SH-SY5Y (cell line): ENCODE measurements at regions not wholly inside any gene's neighbourhood (a gene's known extent, or its start where the extent isn't known, plus 50 kb on each side); places are given as distances from the start of the nearest gene placed in this dataset.

Experiments used
- GATA2 ChIP-seq: IDR thresholded peaks from 2 replicates; pipeline ENCODE4 v1.6.1; 2011; ENCODE audit warnings: mild to moderate bottlenecking, low read depth, low read length
- GATA3 ChIP-seq: IDR thresholded peaks from 2 replicates; pipeline ENCODE4 v1.6.1; 2011; ENCODE audit warnings: low read depth, mild to moderate bottlenecking, low read length, moderate library complexity

- no peak for TF ChIP-seq GATA2
- TF ChIP-seq GATA3: no peak
These were observed 574.8 kb downstream of the JRKL start for GRCh38 chr11:96964661-96965060.
